GM19463 (cell line): ENCODE measurements at regions not wholly inside any gene's neighbourhood (a gene's known extent, or its start where the extent isn't known, plus 50 kb on each side); places are given as distances from the start of the nearest gene placed in this dataset.

Source experiments
- ATAC-seq: cut with Tn5 transposase; IDR thresholded peaks from one replicate; pipeline ENCODE4 v1.9.1; 2021; ENCODE audit warnings: mild to moderate bottlenecking, moderate library complexity; ENCODE audit not compliant: unreplicated experiment

GRCh38 chr10:3853016-3853415 lies 68.0 kb upstream of the KLF6 start:
- no peak for ATAC-seq

GRCh38 chr10:3852147-3852904 lies 67.3 kb upstream of the KLF6 start:
- ATAC-seq, result peak; percentile 94

- ATAC-seq, result peak; percentile 20
These were observed 66.3 kb upstream of the KLF6 start for GRCh38 chr10:3850999-3851937.

- ATAC-seq, result no peak
These were observed 64.0 kb upstream of the KLF6 start for GRCh38 chr10:3848775-3849635.

- no peak for ATAC-seq
These were observed 63.2 kb upstream of the KLF6 start for GRCh38 chr10:3848005-3848774.

- no peak for ATAC-seq
These were observed 61.7 kb upstream of the KLF6 start for GRCh38 chr10:3846736-3847135.

GRCh38 chr10:3844491-3845025 lies 59.5 kb upstream of the KLF6 start:
- no peak for ATAC-seq

- ATAC-seq, result no peak
These were observed 53.7 kb upstream of the KLF6 start for GRCh38 chr10:3838460-3839437.

GRCh38 chr10:3837647-3838459 lies 52.8 kb upstream of the KLF6 start:
- ATAC-seq, result no peak

- peak; percentile 74 for ATAC-seq
These were observed 51.3 kb upstream of the KLF6 start for GRCh38 chr10:3836222-3836820.

GRCh38 chr10:3835770-3836169 lies 50.8 kb upstream of the KLF6 start:
- ATAC-seq, result peak; percentile 37

GRCh38 chr10:3834947-3835346 lies 49.9 kb upstream of the KLF6 start:
- no peak for ATAC-seq
